ENCODE measurements at regions not wholly inside any gene's neighbourhood (a gene's known extent, or its start where the extent isn't known, plus 50 kb on each side); places are given as distances from the start of the nearest gene placed in this dataset.

GRCh38 chr3:76352511-76353284 lies 567.3 kb upstream of the ZNF717 start (continued):
- TF ChIP-seq BRF2 (IDR thresholded peaks at IDR 0.05; ENCODE audit: borderline replicate concordance, insufficient read depth, insufficient read length) (no peak), HLTF (IDR thresholded peaks at IDR 0.05) (no peak), THRA (IDR thresholded peaks at IDR 0.05) (no peak), SRSF7 (optimal IDR thresholded peaks at IDR 0.05; ENCODE audit: low read depth, low read length) (no peak), ZNF583 (CRISPR knock-in tag; IDR thresholded peaks at IDR 0.05) (no peak), NR4A1 (CRISPR knock-in tag; IDR thresholded peaks at IDR 0.05) (no peak), NR4A1 (tag; IDR thresholded peaks at IDR 0.05) (no peak)

- no peak overlapping the region for H3K9ac ChIP-seq (ENCODE audit: insufficient read depth in 1 of 2, low read depth in 2 of 2, low read length in 2 of 2)
- no peak overlapping the region for H3K4me2 ChIP-seq (ENCODE audit: insufficient read depth, low read length)
- TF ChIP-seq C11orf30 (IDR thresholded peaks at IDR 0.05; ENCODE audit: low read depth): no peak
- H3K9me3 ChIP-seq (replicated peaks; ENCODE audit: control insufficient read depth, insufficient read depth, low read depth, low read length): no peaks in the 10 kb centered on the region
- H3K4me1 ChIP-seq (replicated peaks in 1 of 2; ENCODE audit: control insufficient read depth in 2 of 2, insufficient read depth in 2 of 2, low read length in 2 of 2): no peaks in the 10 kb centered on the region
- WGBS (ENCODE audit: insufficient coverage, low coverage, missing lambda C conversion rate): 0% methylated on average over 9 of the region's 9 CpGs
- ATAC-seq: no peak
- ChIA-PET CTCF (ENCODE audit: low intra/inter-chr PET ratio) (no interaction called here), POLR2A (no interaction called here)
- in situ Hi-C loops (cut with MboI) (no loop called here), intact Hi-C loops (cut with micrococcal nuclease) (no loop called here)
- no peaks in the 10 kb centered on the region for H3K79me2 ChIP-seq (ENCODE audit: control insufficient read depth, insufficient read depth, low read length)
- no peaks in the 10 kb centered on the region for H4K20me1 ChIP-seq (replicated peaks; ENCODE audit: control insufficient read depth, insufficient read depth, low read length)
- no peaks in the 10 kb centered on the region for H3K27me3 ChIP-seq (ENCODE audit: control insufficient read depth in 2 of 2, insufficient read depth in 2 of 2, low read length in 2 of 2)
- H3K36me3 ChIP-seq (ENCODE audit: control insufficient read depth, insufficient read depth, low read length): no peaks in the 10 kb centered on the region
- no peaks in the 10 kb centered on the region for H3K9me1 ChIP-seq (ENCODE audit: control insufficient read depth, insufficient read depth, low read length)
- H3K27ac ChIP-seq (ENCODE audit: extremely low read depth, low read depth, low read length): no peak overlapping the region
- H3K4me3 ChIP-seq: no peak overlapping the region
- no peak overlapping the region for H2AFZ ChIP-seq (ENCODE audit: low read depth, low read length)
- no peak for FAIRE-seq
- no TSS peak for BruUV-seq (replicated peaks)
- no peak for DNase-seq (ENCODE audit: extremely low read depth in 1 of 4, low spot score in 3 of 4)
Observed at GRCh38 chr3:76353683-76354082, 568.3 kb upstream of the ZNF717 start.

Measured in K562 (cell line).